ENCODE measurements at regions not wholly inside any gene's neighbourhood (a gene's known extent, or its start where the extent isn't known, plus 50 kb on each side); places are given as distances from the start of the nearest gene placed in this dataset.

DNA sequence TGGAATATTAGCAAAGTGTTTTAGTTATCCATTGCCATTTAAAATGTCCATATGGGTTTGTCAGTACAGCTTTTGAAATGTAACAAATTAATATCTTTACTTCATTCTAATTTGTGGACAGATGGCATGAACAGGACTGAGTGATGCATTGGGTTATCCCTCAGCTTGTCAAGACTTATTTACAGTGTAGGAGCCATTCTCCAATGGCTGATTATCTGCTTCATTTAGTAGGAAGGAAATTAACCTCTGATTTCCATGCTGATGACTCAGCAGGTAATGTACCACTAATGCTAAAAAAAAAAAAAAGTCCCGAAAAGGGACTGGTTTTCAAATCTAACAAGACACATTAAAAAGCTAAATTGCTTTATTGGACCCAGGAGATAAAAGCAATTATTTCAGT is 1149.0 kb upstream of the USP15 start:
- Histone ChIP-seq H3K4ac (ENCODE audit: low read depth in 1 of 2, low read length in 2 of 2) (no peak overlapping the region), H3K9ac (ENCODE audit: low read length) (no peak overlapping the region), H2BK15ac (ENCODE audit: low read depth, poor library complexity, severe bottlenecking) (no peak overlapping the region), H3K4me2 (ENCODE audit: low read length, poor library complexity, severe bottlenecking) (no peak overlapping the region), H3K4me1 (ENCODE audit: control insufficient read depth, insufficient read depth, low read depth, low read length) (no peaks in the 10 kb centered on the region), H3K27me3 (ENCODE audit: control insufficient read depth in 1 of 2, insufficient read depth in 1 of 2, low read length in 2 of 2) (no peaks in the 10 kb centered on the region), H3K9me3 (ENCODE audit: control insufficient read depth, low read length) (peaks cover 32% of the 10 kb centered on the region), H2AK5ac (ENCODE audit: low read length, severe bottlenecking) (no peak overlapping the region), H2BK120ac (ENCODE audit: low read depth, low read length) (no peak overlapping the region), H2BK5ac (ENCODE audit: low read depth, low read length, poor library complexity, severe bottlenecking) (no peak overlapping the region), H2AFZ (ENCODE audit: low read depth, low read length) (no peak overlapping the region), H3K14ac (ENCODE audit: low read length in 2 of 2) (no peak overlapping the region), H2BK12ac (ENCODE audit: low read length in 2 of 2) (no peak overlapping the region), H3K36me3 (ENCODE audit: control insufficient read depth in 1 of 2, insufficient read depth in 2 of 2, low read depth in 1 of 2, low read length in 2 of 2) (no peaks in the 10 kb centered on the region), H4K91ac (ENCODE audit: low read length) (no peak overlapping the region), H4K8ac (ENCODE audit: low read length) (no peak overlapping the region), H3K4me3 (ENCODE audit: insufficient read depth in 1 of 2, low read depth in 1 of 2, low read length in 2 of 2) (no peak overlapping the region), H3K27ac (ENCODE audit: low read length, poor library complexity, severe bottlenecking) (no peak overlapping the region), H3K23ac (ENCODE audit: low read length in 2 of 2) (no peak overlapping the region), H3K79me1 (replicated peaks; ENCODE audit: low read length, poor library complexity, severe bottlenecking) (no peaks in the 10 kb centered on the region), H3K18ac (ENCODE audit: low read depth in 1 of 2, low read length in 2 of 2) (no peak overlapping the region)
- no peak for DNase-seq
- no CpG with 5 or more reads among the region's 1 CpG for WGBS

DNA sequence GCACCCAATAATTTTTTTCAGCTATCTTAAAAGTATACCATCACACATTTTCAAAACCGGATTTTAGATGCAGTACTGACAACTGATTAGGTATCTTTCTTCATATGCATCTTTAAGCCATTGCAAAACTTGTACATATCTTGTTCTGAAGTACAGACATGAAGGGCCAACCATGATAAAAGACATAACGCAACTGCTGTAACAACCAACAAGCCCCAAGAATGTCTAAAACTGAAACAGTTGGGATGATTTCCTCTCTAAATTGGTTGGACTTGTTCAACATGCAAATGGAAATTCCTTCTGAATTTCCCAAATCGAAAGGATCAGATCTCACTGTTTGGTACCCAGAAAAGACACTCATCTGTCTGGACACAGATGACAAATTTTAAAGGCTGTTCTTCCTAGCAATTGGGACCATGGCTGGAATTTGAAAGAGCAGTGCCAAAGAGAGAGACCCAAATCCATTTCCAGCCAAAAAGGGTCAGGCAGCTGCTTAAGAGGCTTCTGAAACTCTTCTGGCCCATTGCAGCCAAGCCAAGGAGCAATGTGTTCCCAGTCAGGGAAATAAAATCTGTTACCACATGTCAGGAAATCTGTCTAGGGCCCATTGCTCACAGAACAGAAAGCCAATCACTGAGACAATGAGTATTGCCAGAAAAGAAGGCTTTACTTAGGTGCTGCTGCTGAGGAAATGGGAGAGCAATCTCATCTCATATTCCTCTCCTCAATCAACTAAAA is 1122.4 kb upstream of the USP15 start:
- no peaks in the 10 kb centered on the region for H3K4me1 ChIP-seq (ENCODE audit: control insufficient read depth, insufficient read depth, low read depth, low read length)
- H3K18ac ChIP-seq (ENCODE audit: low read depth in 1 of 2, low read length in 2 of 2), result no peak overlapping the region
- H3K23ac ChIP-seq (ENCODE audit: low read length in 2 of 2), result no peak overlapping the region
- no peak overlapping the region for H2BK120ac ChIP-seq (ENCODE audit: low read depth, low read length)
- H3K27ac ChIP-seq (ENCODE audit: low read length, poor library complexity, severe bottlenecking), result no peak overlapping the region
- H2AFZ ChIP-seq (ENCODE audit: low read depth, low read length), result no peak overlapping the region
- H3K79me1 ChIP-seq (replicated peaks; ENCODE audit: low read length, poor library complexity, severe bottlenecking), result no peaks in the 10 kb centered on the region
- no peaks in the 10 kb centered on the region for H3K36me3 ChIP-seq (ENCODE audit: control insufficient read depth in 1 of 2, insufficient read depth in 2 of 2, low read depth in 1 of 2, low read length in 2 of 2)
- DNase-seq, result no peak
- H4K91ac ChIP-seq (ENCODE audit: low read length), result no peak overlapping the region
- H4K8ac ChIP-seq (ENCODE audit: low read length), result no peak overlapping the region
- peaks cover 30% of the 10 kb centered on the region for H3K9me3 ChIP-seq (ENCODE audit: control insufficient read depth, low read length)
- H3K14ac ChIP-seq (ENCODE audit: low read length in 2 of 2), result no peak overlapping the region
- H2BK12ac ChIP-seq (ENCODE audit: low read length in 2 of 2), result no peak overlapping the region
- no peak overlapping the region for H3K4me3 ChIP-seq (ENCODE audit: insufficient read depth in 1 of 2, low read depth in 1 of 2, low read length in 2 of 2)
- H3K4ac ChIP-seq (ENCODE audit: low read depth in 1 of 2, low read length in 2 of 2), result no peak overlapping the region
- no peak overlapping the region for H2BK5ac ChIP-seq (ENCODE audit: low read depth, low read length, poor library complexity, severe bottlenecking)
- no peak overlapping the region for H2BK15ac ChIP-seq (ENCODE audit: low read depth, poor library complexity, severe bottlenecking)
- H2AK5ac ChIP-seq (ENCODE audit: low read length, severe bottlenecking), result no peak overlapping the region
- WGBS, result 84% methylated on average over 3 of the region's 3 CpGs
- H3K9ac ChIP-seq (ENCODE audit: low read length), result no peak overlapping the region
- H3K4me2 ChIP-seq (ENCODE audit: low read length, poor library complexity, severe bottlenecking), result no peak overlapping the region
- no peaks in the 10 kb centered on the region for H3K27me3 ChIP-seq (ENCODE audit: control insufficient read depth in 1 of 2, insufficient read depth in 1 of 2, low read length in 2 of 2)

DNA sequence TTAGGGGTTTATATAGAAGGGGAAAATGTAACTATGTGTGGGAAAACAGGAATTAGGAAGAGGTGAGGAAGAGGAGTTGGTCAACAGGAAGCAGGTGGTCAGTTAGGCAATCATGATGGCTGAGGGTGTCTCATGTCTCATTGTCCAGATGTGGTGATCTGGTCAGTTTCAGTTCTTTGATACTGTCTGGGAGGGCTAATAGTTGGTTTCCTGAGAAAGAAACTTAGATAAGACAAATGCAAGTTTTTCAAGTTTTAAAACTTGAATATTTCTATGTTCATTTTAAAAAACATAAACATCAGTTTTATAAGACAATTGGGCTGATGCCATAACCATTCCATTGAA is 1121.8 kb upstream of the USP15 start:
- no peak overlapping the region for H3K27ac ChIP-seq (ENCODE audit: low read length, poor library complexity, severe bottlenecking)
- H2AFZ ChIP-seq (ENCODE audit: low read depth, low read length), result no peak overlapping the region
- no peak for DNase-seq
- no peaks in the 10 kb centered on the region for H3K36me3 ChIP-seq (ENCODE audit: control insufficient read depth in 1 of 2, insufficient read depth in 2 of 2, low read depth in 1 of 2, low read length in 2 of 2)
- no peak overlapping the region for H3K4me3 ChIP-seq (ENCODE audit: insufficient read depth in 1 of 2, low read depth in 1 of 2, low read length in 2 of 2)
- H2BK120ac ChIP-seq (ENCODE audit: low read depth, low read length), result no peak overlapping the region
- H3K9ac ChIP-seq (ENCODE audit: low read length), result no peak overlapping the region
- H3K4ac ChIP-seq (ENCODE audit: low read depth in 1 of 2, low read length in 2 of 2), result no peak overlapping the region
- H2BK15ac ChIP-seq (ENCODE audit: low read depth, poor library complexity, severe bottlenecking), result no peak overlapping the region
- H4K8ac ChIP-seq (ENCODE audit: low read length), result no peak overlapping the region
- no peaks in the 10 kb centered on the region for H3K4me1 ChIP-seq (ENCODE audit: control insufficient read depth, insufficient read depth, low read depth, low read length)
- no peak overlapping the region for H3K14ac ChIP-seq (ENCODE audit: low read length in 2 of 2)
- no peak overlapping the region for H4K91ac ChIP-seq (ENCODE audit: low read length)
- no peak overlapping the region for H3K23ac ChIP-seq (ENCODE audit: low read length in 2 of 2)
- H3K27me3 ChIP-seq (ENCODE audit: control insufficient read depth in 1 of 2, insufficient read depth in 1 of 2, low read length in 2 of 2), result no peaks in the 10 kb centered on the region
- H3K79me1 ChIP-seq (replicated peaks; ENCODE audit: low read length, poor library complexity, severe bottlenecking), result no peaks in the 10 kb centered on the region
- no peak overlapping the region for H3K4me2 ChIP-seq (ENCODE audit: low read length, poor library complexity, severe bottlenecking)
- no peak overlapping the region for H2BK5ac ChIP-seq (ENCODE audit: low read depth, low read length, poor library complexity, severe bottlenecking)
- peaks cover 28% of the 10 kb centered on the region for H3K9me3 ChIP-seq (ENCODE audit: control insufficient read depth, low read length)
- no peak overlapping the region for H2AK5ac ChIP-seq (ENCODE audit: low read length, severe bottlenecking)
- H2BK12ac ChIP-seq (ENCODE audit: low read length in 2 of 2), result no peak overlapping the region
- H3K18ac ChIP-seq (ENCODE audit: low read depth in 1 of 2, low read length in 2 of 2), result no peak overlapping the region

DNA sequence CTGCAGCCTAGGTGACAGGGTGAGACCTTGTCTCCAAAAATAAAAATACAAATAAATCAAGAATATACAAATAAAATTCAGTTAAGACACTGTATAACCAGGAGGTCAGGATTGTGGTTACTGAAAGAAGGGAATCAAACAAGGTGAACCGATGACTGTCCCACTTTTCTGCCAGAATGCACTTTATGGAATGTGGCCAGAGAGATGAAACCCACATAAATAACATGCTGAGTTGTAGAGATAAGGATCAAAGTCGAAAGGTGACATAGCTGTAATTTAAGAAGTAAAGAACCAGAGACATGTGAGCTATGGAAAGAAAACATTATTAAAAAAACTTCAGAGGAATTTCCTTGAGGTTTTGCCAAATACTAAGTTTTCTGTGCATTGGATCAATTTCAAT is 1098.2 kb upstream of the USP15 start:
- Histone ChIP-seq H3K14ac (ENCODE audit: low read length in 2 of 2) (no peak overlapping the region), H3K9ac (ENCODE audit: low read length) (no peak overlapping the region), H2BK5ac (ENCODE audit: low read depth, low read length, poor library complexity, severe bottlenecking) (no peak overlapping the region), H3K4me1 (ENCODE audit: control insufficient read depth, insufficient read depth, low read depth, low read length) (no peaks in the 10 kb centered on the region), H3K79me1 (replicated peaks; ENCODE audit: low read length, poor library complexity, severe bottlenecking) (no peaks in the 10 kb centered on the region), H3K23ac (ENCODE audit: low read length in 2 of 2) (no peak overlapping the region), H3K27me3 (ENCODE audit: control insufficient read depth in 1 of 2, insufficient read depth in 1 of 2, low read length in 2 of 2) (no peaks in the 10 kb centered on the region), H4K91ac (ENCODE audit: low read length) (no peak overlapping the region), H3K9me3 (ENCODE audit: control insufficient read depth, low read length) (peaks cover 32% of the 10 kb centered on the region), H3K27ac (ENCODE audit: low read length, poor library complexity, severe bottlenecking) (no peak overlapping the region), H3K36me3 (ENCODE audit: control insufficient read depth in 1 of 2, insufficient read depth in 2 of 2, low read depth in 1 of 2, low read length in 2 of 2) (no peaks in the 10 kb centered on the region), H3K18ac (ENCODE audit: low read depth in 1 of 2, low read length in 2 of 2) (no peak overlapping the region), H2AFZ (ENCODE audit: low read depth, low read length) (no peak overlapping the region), H2BK120ac (ENCODE audit: low read depth, low read length) (no peak overlapping the region), H2BK15ac (ENCODE audit: low read depth, poor library complexity, severe bottlenecking) (no peak overlapping the region), H3K4ac (ENCODE audit: low read depth in 1 of 2, low read length in 2 of 2) (no peak overlapping the region), H2AK5ac (ENCODE audit: low read length, severe bottlenecking) (no peak overlapping the region), H4K8ac (ENCODE audit: low read length) (no peak overlapping the region), H3K4me2 (ENCODE audit: low read length, poor library complexity, severe bottlenecking) (no peak overlapping the region), H2BK12ac (ENCODE audit: low read length in 2 of 2) (no peak overlapping the region), H3K4me3 (ENCODE audit: insufficient read depth in 1 of 2, low read depth in 1 of 2, low read length in 2 of 2) (no peak overlapping the region)
- no peak for DNase-seq
- 77% methylated on average over 1 of the region's 2 CpGs for whole genome bisulfite sequencing

Data from mesenchymal stem cell (in vitro differentiated cells and primary cell).